HepG2 (cell line): ENCODE measurements at regions not wholly inside any gene's neighbourhood (a gene's known extent, or its start where the extent isn't known, plus 50 kb on each side); places are given as distances from the start of the nearest gene placed in this dataset.

Experiments used
- AHR ChIP-seq: IDR thresholded peaks from 2 replicates; pipeline ENCODE4 v1.6.1; 2018; ENCODE audit warnings: missing genetic modification reagents, missing compliant biosample characterization
- BRCA1 ChIP-seq: sonication (generic); formaldehyde crosslinking; IDR thresholded peaks from 2 replicates; pipeline ENCODE4 v1.4.0; 2020; ENCODE audit warnings: missing genetic modification reagents
- HBP1 ChIP-seq: IDR thresholded peaks from 2 replicates; pipeline ENCODE4 v1.6.1; 2016; ENCODE audit warnings: low read depth, control low read depth
- MBNL3 ChIP-seq: fragments of 250-450 bp; sonication (Bioruptor Pico); conservative IDR thresholded peaks from 2 replicates; pipeline ENCODE4 v1.8.0; 2022; ENCODE audit warnings: mild to moderate bottlenecking, inconsistent platforms
- SOX13 ChIP-seq, 3 experiments: fragments of 450-650 bp in 1 of 3; sonication (generic) in 1 of 3; formaldehyde crosslinking in 1 of 3; IDR thresholded peaks in 2 of 3; conservative IDR thresholded peaks in 1 of 3; 2 replicates each; pipeline versions ENCODE4 v1.5.0 to v1.6.1; 2016 to 2020; ENCODE audit warnings: antibody characterized with exemption in 1 of 3, mild to moderate bottlenecking in 1 of 3, missing compliant biosample characterization in 1 of 3, missing genetic modification reagents in 1 of 3, moderate library complexity in 1 of 3
- SP140L ChIP-seq: sonication (generic); formaldehyde crosslinking; IDR thresholded peaks from 2 replicates; pipeline ENCODE4 v1.4.0; 2020; ENCODE audit warnings: missing genetic modification reagents, borderline replicate concordance
- TCF7 ChIP-seq: sonication (generic); IDR thresholded peaks from 2 replicates; pipeline ENCODE4 v1.6.1; 2016; ENCODE audit warnings: antibody characterized with exemption, low read depth
- TEAD3 ChIP-seq: optimal IDR thresholded peaks from 2 replicates; pipeline ENCODE3; 2016; ENCODE audit warnings: borderline replicate concordance
- ZMYM3 ChIP-seq: sonication (generic); formaldehyde crosslinking; IDR thresholded peaks from 2 replicates; pipeline ENCODE4 v1.5.1; 2020; ENCODE audit warnings: mild to moderate bottlenecking, missing genetic modification reagents
- ZNF792 ChIP-seq: IDR thresholded peaks from 2 replicates; pipeline ENCODE4 v1.6.1; 2016
- TF ChIP-seq, protein P1 (sequence below), 2 experiments: fragments of 450-650 bp in 1 of 2; sonication (generic) in 1 of 2; formaldehyde crosslinking in 1 of 2; IDR thresholded peaks; 2 replicates each; pipeline versions ENCODE4 v1.6.1 to v1.8.0; 2016 to 2022; ENCODE audit warnings: antibody characterized with exemption in 1 of 2, mild to moderate bottlenecking in 1 of 2, missing genetic modification reagents in 1 of 2
- TF ChIP-seq, protein P2 (sequence below): sonication (generic); formaldehyde crosslinking; IDR thresholded peaks from 2 replicates; pipeline ENCODE4 v1.4.0; 2020; ENCODE audit warnings: missing genetic modification reagents
- TF ChIP-seq, protein P3 (sequence below): sonication (generic); formaldehyde crosslinking; IDR thresholded peaks from 2 replicates; pipeline ENCODE4 v1.8.0; 2022; ENCODE audit warnings: mild to moderate bottlenecking, missing genetic modification reagents; ENCODE audit not compliant: insufficient replicate concordance

GRCh38 chr20:50331469-50332363 lies 141.1 kb downstream of the CEBPB start (continued):
- TF ChIP-seq, protein P1, sequence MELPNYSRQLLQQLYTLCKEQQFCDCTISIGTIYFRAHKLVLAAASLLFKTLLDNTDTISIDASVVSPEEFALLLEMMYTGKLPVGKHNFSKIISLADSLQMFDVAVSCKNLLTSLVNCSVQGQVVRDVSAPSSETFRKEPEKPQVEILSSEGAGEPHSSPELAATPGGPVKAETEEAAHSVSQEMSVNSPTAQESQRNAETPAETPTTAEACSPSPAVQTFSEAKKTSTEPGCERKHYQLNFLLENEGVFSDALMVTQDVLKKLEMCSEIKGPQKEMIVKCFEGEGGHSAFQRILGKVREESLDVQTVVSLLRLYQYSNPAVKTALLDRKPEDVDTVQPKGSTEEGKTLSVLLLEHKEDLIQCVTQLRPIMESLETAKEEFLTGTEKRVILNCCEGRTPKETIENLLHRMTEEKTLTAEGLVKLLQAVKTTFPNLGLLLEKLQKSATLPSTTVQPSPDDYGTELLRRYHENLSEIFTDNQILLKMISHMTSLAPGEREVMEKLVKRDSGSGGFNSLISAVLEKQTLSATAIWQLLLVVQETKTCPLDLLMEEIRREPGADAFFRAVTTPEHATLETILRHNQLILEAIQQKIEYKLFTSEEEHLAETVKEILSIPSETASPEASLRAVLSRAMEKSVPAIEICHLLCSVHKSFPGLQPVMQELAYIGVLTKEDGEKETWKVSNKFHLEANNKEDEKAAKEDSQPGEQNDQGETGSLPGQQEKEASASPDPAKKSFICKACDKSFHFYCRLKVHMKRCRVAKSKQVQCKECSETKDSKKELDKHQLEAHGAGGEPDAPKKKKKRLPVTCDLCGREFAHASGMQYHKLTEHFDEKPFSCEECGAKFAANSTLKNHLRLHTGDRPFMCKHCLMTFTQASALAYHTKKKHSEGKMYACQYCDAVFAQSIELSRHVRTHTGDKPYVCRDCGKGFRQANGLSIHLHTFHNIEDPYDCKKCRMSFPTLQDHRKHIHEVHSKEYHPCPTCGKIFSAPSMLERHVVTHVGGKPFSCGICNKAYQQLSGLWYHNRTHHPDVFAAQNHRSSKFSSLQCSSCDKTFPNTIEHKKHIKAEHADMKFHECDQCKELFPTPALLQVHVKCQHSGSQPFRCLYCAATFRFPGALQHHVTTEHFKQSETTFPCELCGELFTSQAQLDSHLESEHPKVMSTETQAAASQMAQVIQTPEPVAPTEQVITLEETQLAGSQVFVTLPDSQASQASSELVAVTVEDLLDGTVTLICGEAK (IDR thresholded peaks at IDR 0.05), result no peak
- TF ChIP-seq, protein P1 (CRISPR knock-in tag; IDR thresholded peaks at IDR 0.05), result no peak; the same call in 1 of the 2 replicates
- TF ChIP-seq ZNF792, result no peak
- TF ChIP-seq MBNL3, result no peak
- TF ChIP-seq SP140L (CRISPR knock-in tag), result no peak
- TF ChIP-seq AHR (CRISPR knock-in tag), result no peak
- no peak for TF ChIP-seq TCF7
- peak; percentile 58 for TF ChIP-seq TEAD3 (CRISPR knock-in tag)
- TF ChIP-seq HBP1 (CRISPR knock-in tag), result peak; percentile 58; the same call in 1 of the 2 replicates
- TF ChIP-seq, protein P2, sequence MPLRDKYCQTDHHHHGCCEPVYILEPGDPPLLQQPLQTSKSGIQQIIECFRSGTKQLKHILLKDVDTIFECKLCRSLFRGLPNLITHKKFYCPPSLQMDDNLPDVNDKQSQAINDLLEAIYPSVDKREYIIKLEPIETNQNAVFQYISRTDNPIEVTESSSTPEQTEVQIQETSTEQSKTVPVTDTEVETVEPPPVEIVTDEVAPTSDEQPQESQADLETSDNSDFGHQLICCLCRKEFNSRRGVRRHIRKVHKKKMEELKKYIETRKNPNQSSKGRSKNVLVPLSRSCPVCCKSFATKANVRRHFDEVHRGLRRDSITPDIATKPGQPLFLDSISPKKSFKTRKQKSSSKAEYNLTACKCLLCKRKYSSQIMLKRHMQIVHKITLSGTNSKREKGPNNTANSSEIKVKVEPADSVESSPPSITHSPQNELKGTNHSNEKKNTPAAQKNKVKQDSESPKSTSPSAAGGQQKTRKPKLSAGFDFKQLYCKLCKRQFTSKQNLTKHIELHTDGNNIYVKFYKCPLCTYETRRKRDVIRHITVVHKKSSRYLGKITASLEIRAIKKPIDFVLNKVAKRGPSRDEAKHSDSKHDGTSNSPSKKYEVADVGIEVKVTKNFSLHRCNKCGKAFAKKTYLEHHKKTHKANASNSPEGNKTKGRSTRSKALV, result no peak
- TF ChIP-seq, protein P3, sequence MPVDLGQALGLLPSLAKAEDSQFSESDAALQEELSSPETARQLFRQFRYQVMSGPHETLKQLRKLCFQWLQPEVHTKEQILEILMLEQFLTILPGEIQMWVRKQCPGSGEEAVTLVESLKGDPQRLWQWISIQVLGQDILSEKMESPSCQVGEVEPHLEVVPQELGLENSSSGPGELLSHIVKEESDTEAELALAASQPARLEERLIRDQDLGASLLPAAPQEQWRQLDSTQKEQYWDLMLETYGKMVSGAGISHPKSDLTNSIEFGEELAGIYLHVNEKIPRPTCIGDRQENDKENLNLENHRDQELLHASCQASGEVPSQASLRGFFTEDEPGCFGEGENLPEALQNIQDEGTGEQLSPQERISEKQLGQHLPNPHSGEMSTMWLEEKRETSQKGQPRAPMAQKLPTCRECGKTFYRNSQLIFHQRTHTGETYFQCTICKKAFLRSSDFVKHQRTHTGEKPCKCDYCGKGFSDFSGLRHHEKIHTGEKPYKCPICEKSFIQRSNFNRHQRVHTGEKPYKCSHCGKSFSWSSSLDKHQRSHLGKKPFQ, result no peak
- no peak for TF ChIP-seq BRCA1
- TF ChIP-seq SOX13 (IDR thresholded peaks at IDR 0.05), result no peak
- TF ChIP-seq SOX13 (CRISPR knock-in tag; conservative IDR thresholded peaks at IDR 0.05 in 1 of 2, IDR thresholded peaks at IDR 0.05 in 1 of 2), result peak in 1 of 2 experiments; percentile 43; a peak in 1 of 4 replicates
- peak; percentile 85; the same call in 1 of the 2 replicates for TF ChIP-seq ZMYM3 (CRISPR knock-in tag)
